Liver (tissue), 8 donors: ENCODE measurements at regions not wholly inside any gene's neighbourhood (a gene's known extent, or its start where the extent isn't known, plus 50 kb on each side); places are given as distances from the start of the nearest gene placed in this dataset.

ENCODE experiments used
- DNase-seq: peaks from one replicate; pipeline ENCODE4 v3.0.0-alpha.2; 2017; ENCODE audit warnings: low spot score
- H3K27ac ChIP-seq, 2 donors: one replicate each; pipeline ENCODE4 v1.7.0; 2013; ENCODE audit warnings: inconsistent platforms in 2 of 2, low read length in 2 of 2, control low read depth in 1 of 2, low read depth in 1 of 2, mild to moderate bottlenecking in 1 of 2
- H3K27me3 ChIP-seq, 4 donors: one replicate each; pipeline versions ENCODE4 v1.6.1 to v1.7.0; 2013; ENCODE audit warnings: low read length in 3 of 4, inconsistent platforms in 1 of 4, mild to moderate bottlenecking in 1 of 4, moderate library complexity in 1 of 4; ENCODE audit not compliant: control insufficient read depth in 4 of 4, insufficient read depth in 4 of 4
- H3K36me3 ChIP-seq, 4 donors: one replicate each; pipeline versions ENCODE4 v1.6.1 to v1.7.0; 2013; ENCODE audit warnings: low read length in 3 of 4, mild to moderate bottlenecking in 3 of 4, low read depth in 1 of 4, moderate library complexity in 1 of 4; ENCODE audit not compliant: control insufficient read depth in 4 of 4, insufficient read depth in 3 of 4
- H3K4me1 ChIP-seq, 4 donors: one replicate each; pipeline versions ENCODE4 v1.6.1 to v1.7.0; 2013; ENCODE audit warnings: low read length in 3 of 4, mild to moderate bottlenecking in 3 of 4, moderate library complexity in 1 of 4; ENCODE audit not compliant: control insufficient read depth in 4 of 4, insufficient read depth in 4 of 4
- H3K4me3 ChIP-seq, 3 donors: one replicate each; pipeline versions ENCODE4 v1.6.1 to v1.7.0; 2013; ENCODE audit warnings: low read length in 3 of 3, control low read depth in 1 of 3, low read depth in 1 of 3, mild to moderate bottlenecking in 1 of 3
- H3K9ac ChIP-seq, 2 donors: one replicate each; pipeline ENCODE4 v1.7.0; 2013; ENCODE audit warnings: low read length in 2 of 2, mild to moderate bottlenecking in 2 of 2, moderate library complexity in 2 of 2, control low read depth in 1 of 2, low read depth in 1 of 2
- H3K9me3 ChIP-seq, 4 donors: one replicate each; pipeline versions ENCODE4 v1.6.1 to v1.7.0; 2013; ENCODE audit warnings: low read length in 3 of 4; ENCODE audit not compliant: control insufficient read depth in 4 of 4
- CTCF ChIP-seq: fragments of 150-350 bp; IDR thresholded peaks from 2 replicates; pipeline ENCODE4 v1.5.1; 2017; ENCODE audit warnings: improper control_type of control experiment, low read depth, low read length; ENCODE audit not compliant: missing input control
- FOXA1 ChIP-seq: IDR thresholded peaks from 2 replicates; pipeline ENCODE4 v1.6.1; 2016; ENCODE audit warnings: antibody characterized with exemption
- FOXA2 ChIP-seq: IDR thresholded peaks from 2 replicates; pipeline ENCODE4 v1.6.1; 2016; ENCODE audit warnings: antibody characterized with exemption
- HNF4A ChIP-seq, 2 donors: conservative IDR thresholded peaks; 2 replicates each; pipeline ENCODE4 v1.6.1; 2016; ENCODE audit warnings: antibody characterized with exemption in 2 of 2, mild to moderate bottlenecking in 2 of 2
- HNF4G ChIP-seq: IDR thresholded peaks from 2 replicates; pipeline ENCODE4 v1.6.1; 2016; ENCODE audit warnings: antibody characterized with exemption
- JUND ChIP-seq, 2 donors: IDR thresholded peaks; 2 replicates each; pipeline ENCODE4 v1.6.1; 2016; ENCODE audit warnings: antibody characterized with exemption in 2 of 2
- NR2F2 ChIP-seq: IDR thresholded peaks from 2 replicates; pipeline ENCODE4 v1.6.1; 2016; ENCODE audit warnings: antibody characterized with exemption
- RXRA ChIP-seq, 2 donors: IDR thresholded peaks; 2 replicates each; pipeline ENCODE4 v1.6.1; 2017 to 2018; ENCODE audit warnings: antibody characterized with exemption in 2 of 2, mild to moderate bottlenecking in 1 of 2
- SP1 ChIP-seq: IDR thresholded peaks from 2 replicates; pipeline ENCODE4 v1.6.1; 2018; ENCODE audit warnings: antibody characterized with exemption, mild to moderate bottlenecking
- YY1 ChIP-seq: IDR thresholded peaks from 2 replicates; pipeline ENCODE4 v1.6.1; 2016; ENCODE audit warnings: antibody characterized with exemption, mild to moderate bottlenecking
- WGBS: extraction: QIAGEN DNeasy Blood & Tissue Kit; methylation state at CpG from one replicate; pipeline ENCODE4 v1.1.7; 2013; 5-methylcytosine and 5-hydroxymethylcytosine counted together
- TF ChIP-seq, protein P1 (sequence below): IDR thresholded peaks from 2 replicates; pipeline ENCODE4 v1.6.1; 2016; ENCODE audit warnings: antibody characterized with exemption
- donor health status: healthy.
- donor health status: healthy.
- donor health status: healthy.
- donor health status: healthy.
- donor health status: healthy.

GRCh38 chr10:44689368-44689767 is 221.8 kb upstream of the TMEM72 start:
- Histone ChIP-seq H3K4me3 (no peak overlapping the region), H3K27ac (no peak overlapping the region), H3K9ac (no peak overlapping the region), H3K36me3 (no peaks in the 10 kb centered on the region), H3K4me1 (no peaks in the 10 kb centered on the region), H3K9me3 (no peaks in the 10 kb centered on the region), H3K27me3 (no peaks in the 10 kb centered on the region)
- no peak for DNase-seq
- 88% methylated on average over 2 of the region's 2 CpGs for WGBS
- TF ChIP-seq FOXA1, result no peak
- TF ChIP-seq HNF4G, result no peak
- no peak for TF ChIP-seq HNF4A (conservative IDR thresholded peaks at IDR 0.05)
- TF ChIP-seq RXRA (IDR thresholded peaks at IDR 0.05), result no peak
- no peak for TF ChIP-seq CTCF
- no peak for TF ChIP-seq NR2F2
- TF ChIP-seq JUND (IDR thresholded peaks at IDR 0.05), result no peak
- TF ChIP-seq, protein P1, sequence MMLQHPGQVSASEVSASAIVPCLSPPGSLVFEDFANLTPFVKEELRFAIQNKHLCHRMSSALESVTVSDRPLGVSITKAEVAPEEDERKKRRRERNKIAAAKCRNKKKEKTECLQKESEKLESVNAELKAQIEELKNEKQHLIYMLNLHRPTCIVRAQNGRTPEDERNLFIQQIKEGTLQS, result no peak

- Histone ChIP-seq H3K9ac (no peak overlapping the region), H3K4me3 (no peak overlapping the region), H3K9me3 (peaks cover 0 to 7% (median 1%) of the 10 kb centered on the region in 4 donors), H3K36me3 (no peaks in the 10 kb centered on the region), H3K27ac (no peak overlapping the region), H3K4me1 (no peaks in the 10 kb centered on the region), H3K27me3 (no peaks in the 10 kb centered on the region)
- 74% methylated on average over 6 of the region's 6 CpGs for WGBS
- TF ChIP-seq NR2F2 (no peak), HNF4G (no peak)
- no peak for DNase-seq
Observed at GRCh38 chr10:44696496-44696895, 214.6 kb upstream of the TMEM72 start.

- 35% methylated on average over 2 of the region's 2 CpGs for WGBS
- DNase-seq, result no peak
- no peak overlapping the region for H3K4me3 ChIP-seq
- H3K27me3 ChIP-seq, result no peaks in the 10 kb centered on the region
- TF ChIP-seq NR2F2, result no peak
- TF ChIP-seq SP1, result no peak
- no peak for TF ChIP-seq FOXA2
- no peak for TF ChIP-seq YY1
- peaks cover 0 to 7% (median 1%) of the 10 kb centered on the region in 4 donors for H3K9me3 ChIP-seq
- no peak overlapping the region for H3K9ac ChIP-seq
- no peak overlapping the region for H3K27ac ChIP-seq
- H3K36me3 ChIP-seq, result no peaks in the 10 kb centered on the region
- no peaks in the 10 kb centered on the region for H3K4me1 ChIP-seq
Observed at GRCh38 chr10:44697116-44697515, 214.0 kb upstream of the TMEM72 start.

- Histone ChIP-seq H3K4me1 (no peaks in the 10 kb centered on the region), H3K27ac (no peak overlapping the region), H3K9me3 (peaks cover 0 to 11% (median 1%) of the 10 kb centered on the region in 4 donors), H3K9ac (no peak overlapping the region), H3K36me3 (no peaks in the 10 kb centered on the region), H3K27me3 (no peaks in the 10 kb centered on the region), H3K4me3 (no peak overlapping the region)
- DNase-seq, result no peak
- 76% methylated on average over 1 of the region's 1 CpG for WGBS
- TF ChIP-seq HNF4G (no peak), CTCF (no peak)
Observed at GRCh38 chr10:44702531-44702930, 208.6 kb upstream of the TMEM72 start.
